ENCODE measurements at regions not wholly inside any gene's neighbourhood (a gene's known extent, or its start where the extent isn't known, plus 50 kb on each side); places are given as distances from the start of the nearest gene placed in this dataset.

- TF ChIP-seq CTCF (IDR thresholded peaks at IDR 0.05; ENCODE audit: low read depth, low read length), result no peak
- TF ChIP-seq EZH2phosphoT487 (IDR thresholded peaks at IDR 0.05; ENCODE audit: low read depth), result no peak
Measured at GRCh38 chr5:105462377-105462776, 1899.8 kb upstream of the NUDT12 start.
